Thoracic aorta (tissue), 2 donors: ENCODE measurements at regions not wholly inside any gene's neighbourhood (a gene's known extent, or its start where the extent isn't known, plus 50 kb on each side); places are given as distances from the start of the nearest gene placed in this dataset.

Source experiments
- ATAC-seq: fragments of 150-250 bp; one replicate; pipeline ENCODE4 v1.8.0; 2017; ENCODE audit warnings: low read depth; ENCODE audit not compliant: insufficient number of reproducible peaks, low FRiP score
- DNase-seq: peaks from one replicate; pipeline ENCODE4 v3.0.0-alpha.2; 2020; ENCODE audit warnings: low spot score
- H3K27ac ChIP-seq, 2 donors: fragments of 200-600 bp; sonication (generic); 1 replicate in 1 of 2; 2 replicates in 1 of 2; pipeline ENCODE4 v1.5.1; 2016; ENCODE audit warnings: mild to moderate bottlenecking in 2 of 2, moderate library complexity in 2 of 2
- H3K27me3 ChIP-seq: fragments of 200-600 bp; sonication (generic); replicated peaks from 2 replicates; pipeline ENCODE4 v1.6.0; 2016; ENCODE audit warnings: mild to moderate bottlenecking; ENCODE audit not compliant: insufficient read depth
- H3K36me3 ChIP-seq: fragments of 200-600 bp; sonication (generic); one replicate; pipeline ENCODE4 v1.5.1; 2016
- H3K4me1 ChIP-seq, 2 donors: fragments of 200-600 bp; sonication (generic); 1 replicate in 1 of 2; 2 replicates in 1 of 2; pipeline versions ENCODE4 v1.5.1 to v1.6.0; 2016; ENCODE audit warnings: low read depth in 2 of 2, mild to moderate bottlenecking in 1 of 2; ENCODE audit not compliant: control insufficient read depth in 1 of 2
- H3K4me3 ChIP-seq: fragments of 200-600 bp; sonication (generic); 2 replicates; pipeline ENCODE4 v1.5.1; 2016; ENCODE audit warnings: mild to moderate bottlenecking
- H3K9me3 ChIP-seq: fragments of 200-600 bp; sonication (generic); 2 replicates; pipeline ENCODE4 v1.5.1; 2016
- TF ChIP-seq, protein P1 (sequence below): fragments of 200-600 bp; sonication (generic); IDR thresholded peaks from one replicate; pipeline ENCODE4 v1.5.1; 2019; ENCODE audit warnings: antibody characterized with exemption

DNA sequence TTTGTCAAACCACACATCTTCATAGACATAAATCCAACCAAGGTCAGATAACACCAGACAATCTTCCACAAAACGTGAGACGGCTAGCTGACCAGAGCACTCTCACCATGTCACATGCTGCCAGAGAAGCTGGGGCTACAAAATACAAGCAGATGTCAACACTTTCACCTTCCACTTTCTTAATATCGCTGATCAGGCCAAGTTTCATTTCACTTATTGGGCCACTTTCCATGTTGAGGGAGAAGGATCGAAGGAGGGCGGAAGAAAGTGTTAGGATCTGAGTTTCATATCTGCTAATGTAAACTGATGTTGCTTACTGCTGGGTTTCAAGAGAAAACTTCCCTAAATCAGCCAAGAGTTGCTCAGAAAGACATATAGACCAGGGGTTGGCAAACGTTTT lies 177.0 kb upstream of the PRDM1 start:
- no peak for DNase-seq
- Histone ChIP-seq H3K36me3 (no peaks in the 10 kb centered on the region), H3K4me3 (no peak overlapping the region), H3K9me3 (no peaks in the 10 kb centered on the region), H3K27me3 (no peaks in the 10 kb centered on the region), H3K4me1 (peaks cover 3 to 7% of the 10 kb centered on the region in 2 donors), H3K27ac (no peak overlapping the region)
- TF ChIP-seq, protein P1, sequence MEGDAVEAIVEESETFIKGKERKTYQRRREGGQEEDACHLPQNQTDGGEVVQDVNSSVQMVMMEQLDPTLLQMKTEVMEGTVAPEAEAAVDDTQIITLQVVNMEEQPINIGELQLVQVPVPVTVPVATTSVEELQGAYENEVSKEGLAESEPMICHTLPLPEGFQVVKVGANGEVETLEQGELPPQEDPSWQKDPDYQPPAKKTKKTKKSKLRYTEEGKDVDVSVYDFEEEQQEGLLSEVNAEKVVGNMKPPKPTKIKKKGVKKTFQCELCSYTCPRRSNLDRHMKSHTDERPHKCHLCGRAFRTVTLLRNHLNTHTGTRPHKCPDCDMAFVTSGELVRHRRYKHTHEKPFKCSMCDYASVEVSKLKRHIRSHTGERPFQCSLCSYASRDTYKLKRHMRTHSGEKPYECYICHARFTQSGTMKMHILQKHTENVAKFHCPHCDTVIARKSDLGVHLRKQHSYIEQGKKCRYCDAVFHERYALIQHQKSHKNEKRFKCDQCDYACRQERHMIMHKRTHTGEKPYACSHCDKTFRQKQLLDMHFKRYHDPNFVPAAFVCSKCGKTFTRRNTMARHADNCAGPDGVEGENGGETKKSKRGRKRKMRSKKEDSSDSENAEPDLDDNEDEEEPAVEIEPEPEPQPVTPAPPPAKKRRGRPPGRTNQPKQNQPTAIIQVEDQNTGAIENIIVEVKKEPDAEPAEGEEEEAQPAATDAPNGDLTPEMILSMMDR, result no peak
- no peak for ATAC-seq

DNA sequence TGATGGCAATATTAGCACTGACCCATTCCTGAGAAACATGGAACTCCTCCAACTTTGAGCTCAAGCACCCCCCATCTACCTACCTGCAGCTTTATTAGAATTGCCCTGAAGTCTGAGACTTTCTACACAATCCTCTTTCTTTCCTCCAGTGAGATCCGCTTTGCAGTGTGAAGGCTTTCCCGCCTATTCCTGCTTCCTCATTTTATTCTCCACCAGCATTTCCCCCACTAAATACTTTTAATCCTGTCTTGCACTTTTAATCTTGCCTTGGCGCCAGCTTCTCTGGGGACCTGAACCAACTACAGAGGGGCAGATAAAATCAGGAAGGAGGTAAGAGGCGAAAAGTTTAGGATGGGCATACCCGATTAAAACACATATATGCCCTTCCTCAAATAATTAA lies 178.1 kb upstream of the PRDM1 start:
- H3K27me3 ChIP-seq, result no peaks in the 10 kb centered on the region
- peaks cover 3 to 7% of the 10 kb centered on the region in 2 donors for H3K4me1 ChIP-seq
- no peak overlapping the region for H3K4me3 ChIP-seq
- ATAC-seq (no peak), DNase-seq (no peak)
- H3K9me3 ChIP-seq, result no peaks in the 10 kb centered on the region
- no peak overlapping the region for H3K27ac ChIP-seq
- TF ChIP-seq, protein P1, result no peak
- no peaks in the 10 kb centered on the region for H3K36me3 ChIP-seq

DNA sequence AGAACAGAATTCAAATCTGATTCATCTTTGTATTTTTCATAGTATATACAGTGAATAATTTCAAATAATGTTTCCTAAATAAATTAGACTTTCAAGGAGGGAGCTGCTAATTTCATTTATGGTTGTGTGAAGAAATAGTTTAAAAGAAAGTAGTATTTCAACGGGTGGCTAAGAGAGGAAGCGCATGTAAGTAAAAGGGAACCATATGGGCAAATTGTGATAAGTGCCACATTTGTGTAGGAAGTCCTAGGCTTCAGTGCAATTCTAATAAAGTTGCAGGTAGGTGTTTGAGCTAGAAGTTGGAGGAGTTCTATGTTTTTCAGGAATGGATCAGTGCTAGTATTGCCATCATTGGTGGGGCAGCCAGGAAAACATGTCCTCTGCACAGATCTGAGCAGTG lies 178.8 kb upstream of the PRDM1 start:
- ATAC-seq (no peak), DNase-seq (no peak)
- no peak overlapping the region for H3K27ac ChIP-seq
- no peak overlapping the region for H3K4me3 ChIP-seq
- H3K27me3 ChIP-seq, result no peaks in the 10 kb centered on the region
- TF ChIP-seq, protein P1, result no peak
- H3K4me1 ChIP-seq, result peaks cover 3 to 7% of the 10 kb centered on the region in 2 donors
- H3K36me3 ChIP-seq, result no peaks in the 10 kb centered on the region
- H3K9me3 ChIP-seq, result no peaks in the 10 kb centered on the region

DNA sequence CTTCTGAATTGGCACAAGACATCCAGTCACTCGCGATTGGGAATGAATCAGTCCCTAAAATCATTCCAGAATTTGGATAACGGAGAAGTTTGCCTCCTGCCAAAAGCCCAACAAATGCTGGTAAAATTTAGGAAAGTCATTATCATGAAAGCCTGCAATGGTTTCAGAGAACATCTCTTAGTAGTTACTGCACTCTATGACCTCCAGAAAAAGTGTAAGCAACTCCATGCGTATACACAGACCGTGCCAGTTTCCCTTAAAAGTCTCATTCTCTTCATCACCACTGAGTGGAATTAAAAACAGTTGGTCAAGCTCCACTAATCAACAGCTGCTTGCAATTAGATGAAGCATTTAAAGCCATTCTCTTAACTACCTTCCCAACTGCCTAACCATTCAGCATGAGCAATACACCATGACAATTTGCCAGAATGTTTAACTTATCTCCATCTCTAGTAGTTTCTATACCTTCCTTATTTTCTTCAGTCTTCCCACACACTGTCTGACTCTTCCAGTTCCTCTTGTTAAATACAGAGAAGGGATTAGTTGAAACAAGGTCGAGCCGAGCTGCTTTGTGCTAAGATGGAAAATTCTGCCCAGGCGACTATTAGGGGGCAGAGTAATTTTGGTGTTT lies 183.6 kb upstream of the PRDM1 start:
- H3K27ac ChIP-seq, result no peak overlapping the region
- TF ChIP-seq, protein P1, result no peak
- H3K4me3 ChIP-seq, result no peak overlapping the region
- ATAC-seq (no peak), DNase-seq (no peak)
- no peaks in the 10 kb centered on the region for H3K27me3 ChIP-seq
- no peaks in the 10 kb centered on the region for H3K9me3 ChIP-seq
- no peaks in the 10 kb centered on the region for H3K36me3 ChIP-seq
- H3K4me1 ChIP-seq, result no peaks in the 10 kb centered on the region

DNA sequence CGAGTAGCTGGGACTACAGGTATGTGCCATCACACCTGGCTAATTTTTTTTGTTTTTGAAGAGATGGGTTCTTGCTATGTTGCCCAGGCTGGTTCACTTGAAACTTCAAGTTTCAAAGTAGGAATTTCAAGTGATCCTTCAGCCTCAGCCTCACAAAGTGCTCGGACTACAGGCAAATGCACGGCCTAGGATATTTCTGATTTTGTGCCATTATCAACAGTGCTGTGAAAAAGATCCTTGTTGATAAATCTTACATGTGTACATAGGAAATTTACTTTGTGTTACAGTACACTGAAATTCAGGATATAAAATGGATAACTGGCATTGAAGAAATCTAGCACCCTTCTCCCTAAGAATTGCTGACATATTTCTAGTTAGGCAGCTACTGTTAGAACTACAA lies 184.6 kb upstream of the PRDM1 start:
- DNase-seq (no peak), ATAC-seq (no peak)
- H3K27ac ChIP-seq, result no peak overlapping the region
- no peaks in the 10 kb centered on the region for H3K36me3 ChIP-seq
- no peak overlapping the region for H3K4me3 ChIP-seq
- no peaks in the 10 kb centered on the region for H3K27me3 ChIP-seq
- H3K4me1 ChIP-seq, result no peaks in the 10 kb centered on the region
- TF ChIP-seq, protein P1, result no peak
- H3K9me3 ChIP-seq, result no peaks in the 10 kb centered on the region
